Endothelial cell of umbilical vein (primary cell): ENCODE measurements at regions not wholly inside any gene's neighbourhood (a gene's known extent, or its start where the extent isn't known, plus 50 kb on each side); places are given as distances from the start of the nearest gene placed in this dataset.

Experiments used
- BruUV-seq: library from RNA; stranded (reverse); fragments of 400-500 nt; replicated peaks from 2 replicates; lab custom pipeline; 2021; lab: Mats Ljungman, UMichigan
- CTCF ChIA-PET: fragments of 300-600, 350-600 bp; sonication (Branson Sonifier 250); formaldehyde crosslinking; loops from one replicate; lab custom pipeline; 2021; ENCODE audit warnings: antibody characterized with exemption, inconsistent platforms; lab: Charles Lee
- POLR2A ChIA-PET: fragments of 300-600, 350-600 bp; sonication (Branson Sonifier 250); formaldehyde crosslinking; loops from one replicate; lab custom pipeline; 2021; ENCODE audit warnings: antibody characterized with exemption, inconsistent platforms; lab: Charles Lee
- DNase-seq: peaks from one replicate; pipeline ENCODE4 v3.0.0-alpha.2; 2011; ENCODE audit warnings: low read depth, low spot score
- FAIRE-seq: peaks from 2 replicates; lab custom pipeline; 2011; peaks lifted over from hg19 to GRCh38; lab: Jason Lieb, UNC
- H2AFZ ChIP-seq: 2 replicates; pipeline ENCODE4 v1.6.0; 2012; ENCODE audit warnings: low read depth, low read length, control low read depth, inconsistent platforms
- H3K27ac ChIP-seq: 2 replicates; pipeline ENCODE4 v1.5.1; 2011; ENCODE audit warnings: low read depth, mild to moderate bottlenecking, control low read depth, low read length, moderate library complexity; ENCODE audit not compliant: insufficient read depth
- H3K27me3 ChIP-seq, 2 experiments: 2 replicates each; pipeline versions ENCODE4 v1.6.0 to v1.6.1; 2011; ENCODE audit warnings: low read length in 2 of 2, mixed read lengths in 1 of 2; ENCODE audit not compliant: control insufficient read depth in 2 of 2, insufficient read depth in 2 of 2
- H3K36me3 ChIP-seq, 2 experiments: 2 replicates in 1 of 2; 3 replicates in 1 of 2; pipeline ENCODE4 v1.5.1; 2011; ENCODE audit warnings: low read length in 2 of 2, mild to moderate bottlenecking in 1 of 2, moderate library complexity in 1 of 2; ENCODE audit not compliant: control insufficient read depth in 2 of 2, insufficient read depth in 2 of 2; ENCODE audit errors: extremely low read depth in 1 of 2
- H3K4me1 ChIP-seq: 3 replicates; pipeline ENCODE4 v1.5.1; 2011; ENCODE audit warnings: mild to moderate bottlenecking, low read length; ENCODE audit not compliant: control insufficient read depth, insufficient read depth; ENCODE audit errors: extremely low read depth
- H3K4me2 ChIP-seq: 2 replicates; pipeline ENCODE4 v1.6.1; 2011; ENCODE audit warnings: low read length, control low read depth, mixed read lengths; ENCODE audit not compliant: insufficient read depth
- H3K4me3 ChIP-seq, 3 experiments: fragments of 200-600 bp in 1 of 3; sonication (generic), shearing (Covaris generic) in 1 of 3; replicated peaks in 1 of 3; 2 replicates each; pipeline ENCODE4 v1.5.1; 2011 to 2016; ENCODE audit warnings: control low read depth in 3 of 3, low read length in 3 of 3, mild to moderate bottlenecking in 2 of 3, inconsistent platforms in 1 of 3, low read depth in 1 of 3, moderate library complexity in 1 of 3; ENCODE audit not compliant: insufficient read depth in 1 of 3
- H3K79me2 ChIP-seq: 2 replicates; pipeline ENCODE4 v1.6.0; 2012; ENCODE audit warnings: low read length, inconsistent platforms; ENCODE audit not compliant: control insufficient read depth, insufficient read depth
- H3K9ac ChIP-seq: replicated peaks from 2 replicates; pipeline ENCODE3; 2011; ENCODE audit warnings: low read length, control low read depth; ENCODE audit not compliant: insufficient read depth; ENCODE audit errors: extremely low read depth
- H3K9me1 ChIP-seq: replicated peaks from 3 replicates; pipeline ENCODE4 v1.6.0; 2011; ENCODE audit warnings: mild to moderate bottlenecking, low read length; ENCODE audit not compliant: control insufficient read depth, insufficient read depth; ENCODE audit errors: extremely low read depth
- H3K9me3 ChIP-seq: replicated peaks from 2 replicates; pipeline ENCODE4 v1.5.1; 2012; ENCODE audit warnings: low read length, inconsistent platforms; ENCODE audit not compliant: control insufficient read depth, insufficient read depth
- H4K20me1 ChIP-seq: replicated peaks from 2 replicates; pipeline ENCODE3; 2011; ENCODE audit warnings: mild to moderate bottlenecking, low read length; ENCODE audit not compliant: control insufficient read depth, insufficient read depth; ENCODE audit errors: extremely low read depth
- EZH2 ChIP-seq: IDR thresholded peaks from 2 replicates; pipeline ENCODE4 v1.6.1; 2012; ENCODE audit warnings: borderline replicate concordance, low read depth, mild to moderate bottlenecking, moderate library complexity, low read length, inconsistent platforms; ENCODE audit not compliant: severe bottlenecking
- FOS ChIP-seq: IDR thresholded peaks from 2 replicates; pipeline ENCODE4 v1.6.1; 2011; ENCODE audit warnings: mild to moderate bottlenecking, low read length, moderate library complexity, borderline replicate concordance; ENCODE audit not compliant: insufficient read depth
- GATA2 ChIP-seq: IDR thresholded peaks from 2 replicates; pipeline ENCODE4 v1.7.0; 2011; ENCODE audit warnings: low read depth, mild to moderate bottlenecking, moderate library complexity, mixed read lengths, low read length; ENCODE audit not compliant: insufficient read length, insufficient read depth
- JUN ChIP-seq: IDR thresholded peaks from 2 replicates; pipeline ENCODE4 v1.6.1; 2011; ENCODE audit warnings: borderline replicate concordance, low read depth; ENCODE audit not compliant: insufficient read length, insufficient read depth
- MYC ChIP-seq: IDR thresholded peaks from one replicate; pipeline ENCODE4 v1.6.1; 2011; ENCODE audit warnings: mild to moderate bottlenecking, low read depth, low read length
- POLR2AphosphoS5 ChIP-seq: IDR thresholded peaks from 2 replicates; pipeline ENCODE4 v1.6.1; 2012; ENCODE audit warnings: low read depth, mild to moderate bottlenecking, control low read depth, low read length, moderate library complexity; ENCODE audit not compliant: insufficient read depth
- dilution Hi-C: fragments of 300-500 bp; cut with MboI; formaldehyde crosslinking; loops from one replicate; pipeline ENCODE4 v1.15.0; 2019; ENCODE audit warnings: low sequenced_read_pairs; ENCODE audit not compliant: extremely low pct_ligation_motif_present
- intact Hi-C: fragments of 100-400 bp; cut with micrococcal nuclease; formaldehyde crosslinking; loops from one replicate; pipeline ENCODE4 v1.10.0; 2022
- TF ChIP-seq, protein P1 (sequence below): IDR thresholded peaks from 2 replicates; pipeline ENCODE4 v1.6.1; 2011; ENCODE audit not compliant: insufficient read depth, insufficient read length
- TF ChIP-seq, protein P2 (sequence below), 2 donors: IDR thresholded peaks; 1 replicate in 1 of 2; 2 replicates in 1 of 2; pipeline ENCODE4 v1.5.1; 2011; ENCODE audit warnings: low read length in 2 of 2, mild to moderate bottlenecking in 2 of 2, moderate library complexity in 2 of 2, control low read depth in 1 of 2, inconsistent platforms in 1 of 2, low read depth in 1 of 2; ENCODE audit not compliant: insufficient read depth in 1 of 2; ENCODE audit errors: extremely low read depth in 1 of 2

DNA sequence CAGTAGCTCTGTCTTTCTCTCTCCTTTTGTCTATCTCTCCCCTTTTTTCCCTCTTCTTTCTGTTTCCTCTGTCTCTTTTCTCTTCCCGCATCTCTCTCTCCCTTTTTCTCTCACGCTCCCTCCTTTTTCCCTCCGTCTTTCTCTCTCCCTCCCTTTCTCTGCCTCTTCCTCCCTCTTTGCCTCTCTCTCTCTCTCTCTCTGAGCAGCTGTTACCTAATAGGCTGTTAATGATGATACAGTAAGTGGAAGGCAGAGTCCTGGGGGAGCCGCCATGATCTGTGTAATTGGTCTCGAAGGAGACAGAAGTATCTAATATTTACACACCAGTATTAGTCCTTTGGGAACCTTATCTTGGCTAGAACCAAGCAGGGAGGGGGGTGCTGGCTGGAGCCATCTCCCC, 136.1 kb upstream of the CIBAR2 start:
- no peaks in the 10 kb centered on the region for H3K27me3 ChIP-seq
- no peaks in the 10 kb centered on the region for H4K20me1 ChIP-seq
- FAIRE-seq (no peak), DNase-seq (no peak)
- no peak overlapping the region for H3K4me3 ChIP-seq
- no peaks in the 10 kb centered on the region for H3K36me3 ChIP-seq
- ChIA-PET POLR2A (no interaction called here), CTCF (interaction anchor here (1.0 to 2.0 kb wide), 7 partner anchors 15 to 133 kb away, joined by 3 to 11 read pairs (median 4); no protein-coding TSS in a partner anchor)
- no TSS peak for BruUV-seq
- intact Hi-C loops (no loop called here), dilution Hi-C loops (no loop called here)
- no peaks in the 10 kb centered on the region for H3K79me2 ChIP-seq
- H3K4me2 ChIP-seq = no peak overlapping the region
- H3K27ac ChIP-seq = no peak overlapping the region
- H3K9ac ChIP-seq = no peak overlapping the region
- no peaks in the 10 kb centered on the region for H3K9me1 ChIP-seq
- no peaks in the 10 kb centered on the region for H3K9me3 ChIP-seq
- TF ChIP-seq, protein P1, sequence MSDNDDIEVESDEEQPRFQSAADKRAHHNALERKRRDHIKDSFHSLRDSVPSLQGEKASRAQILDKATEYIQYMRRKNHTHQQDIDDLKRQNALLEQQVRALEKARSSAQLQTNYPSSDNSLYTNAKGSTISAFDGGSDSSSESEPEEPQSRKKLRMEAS = no peak
- TF ChIP-seq, protein P2, sequence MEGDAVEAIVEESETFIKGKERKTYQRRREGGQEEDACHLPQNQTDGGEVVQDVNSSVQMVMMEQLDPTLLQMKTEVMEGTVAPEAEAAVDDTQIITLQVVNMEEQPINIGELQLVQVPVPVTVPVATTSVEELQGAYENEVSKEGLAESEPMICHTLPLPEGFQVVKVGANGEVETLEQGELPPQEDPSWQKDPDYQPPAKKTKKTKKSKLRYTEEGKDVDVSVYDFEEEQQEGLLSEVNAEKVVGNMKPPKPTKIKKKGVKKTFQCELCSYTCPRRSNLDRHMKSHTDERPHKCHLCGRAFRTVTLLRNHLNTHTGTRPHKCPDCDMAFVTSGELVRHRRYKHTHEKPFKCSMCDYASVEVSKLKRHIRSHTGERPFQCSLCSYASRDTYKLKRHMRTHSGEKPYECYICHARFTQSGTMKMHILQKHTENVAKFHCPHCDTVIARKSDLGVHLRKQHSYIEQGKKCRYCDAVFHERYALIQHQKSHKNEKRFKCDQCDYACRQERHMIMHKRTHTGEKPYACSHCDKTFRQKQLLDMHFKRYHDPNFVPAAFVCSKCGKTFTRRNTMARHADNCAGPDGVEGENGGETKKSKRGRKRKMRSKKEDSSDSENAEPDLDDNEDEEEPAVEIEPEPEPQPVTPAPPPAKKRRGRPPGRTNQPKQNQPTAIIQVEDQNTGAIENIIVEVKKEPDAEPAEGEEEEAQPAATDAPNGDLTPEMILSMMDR (IDR thresholded peaks at IDR 0.05; ENCODE audit: extremely low read depth in 1 of 2, insufficient read depth in 1 of 2, low read depth in 1 of 2, low read length in 2 of 2) = no peak
- TF ChIP-seq MYC (no peak), GATA2 (no peak), POLR2AphosphoS5 (no peak)
- H2AFZ ChIP-seq = no peak overlapping the region
- H3K4me1 ChIP-seq = no peaks in the 10 kb centered on the region

DNA sequence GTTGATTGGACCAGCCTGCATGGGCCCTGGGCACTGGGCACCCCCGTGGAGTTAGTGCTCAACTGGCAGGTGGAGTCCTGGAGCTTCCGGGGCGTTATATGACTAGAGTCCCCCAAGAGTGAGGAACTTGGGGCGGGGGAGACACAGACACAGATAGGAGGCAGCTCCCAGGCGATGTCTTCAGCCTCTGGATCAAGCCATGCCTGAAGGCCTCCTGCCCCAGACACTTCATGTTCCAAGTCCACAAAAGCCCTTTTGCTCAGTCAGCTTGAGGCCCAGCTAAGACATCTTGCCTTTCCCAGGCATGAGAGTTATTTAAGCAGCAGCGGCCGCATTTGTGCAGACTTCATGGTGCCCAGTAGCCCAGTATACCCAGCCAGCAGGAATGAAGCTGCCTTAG, 136.6 kb upstream of the CIBAR2 start:
- H3K9ac ChIP-seq = no peak overlapping the region
- intact Hi-C loops = no loop called here
- H4K20me1 ChIP-seq = no peaks in the 10 kb centered on the region
- TF ChIP-seq JUN (no peak), FOS (no peak), POLR2AphosphoS5 (no peak), EZH2 (no peak), MYC (no peak)
- no peak overlapping the region for H3K4me2 ChIP-seq
- no TSS peak for BruUV-seq
- no peaks in the 10 kb centered on the region for H3K9me1 ChIP-seq
- no peaks in the 10 kb centered on the region for H3K4me1 ChIP-seq
- POLR2A ChIA-PET = no interaction called here
- H3K27ac ChIP-seq = no peak overlapping the region
- H3K9me3 ChIP-seq = no peaks in the 10 kb centered on the region
- FAIRE-seq (no peak), DNase-seq (no peak)
- H3K79me2 ChIP-seq = no peaks in the 10 kb centered on the region
- H3K4me3 ChIP-seq = no peak overlapping the region
- CTCF ChIA-PET = interaction anchor here (1.4 to 2.0 kb wide), 4 partner anchors 26 to 134 kb away, joined by 3 to 11 read pairs (median 4); no protein-coding TSS in a partner anchor
- no peak overlapping the region for H2AFZ ChIP-seq
- H3K36me3 ChIP-seq = no peaks in the 10 kb centered on the region
- dilution Hi-C loops = no loop called here
- no peaks in the 10 kb centered on the region for H3K27me3 ChIP-seq
